Adrenal gland (tissue), 5 donors: ENCODE measurements at regions not wholly inside any gene's neighbourhood (a gene's known extent, or its start where the extent isn't known, plus 50 kb on each side); places are given as distances from the start of the nearest gene placed in this dataset.

Experiments
- CTCF ChIP-seq, 6 experiments: fragments of 450-650 bp in 4 of 6; fragments of 200-600 bp in 2 of 6; sonication (generic) in 1 of 6; IDR thresholded peaks; 1 replicate in 5 of 6; 2 replicates in 1 of 6; pipeline versions ENCODE4 v1.5.1 to v1.8.0; 2016 to 2021; ENCODE audit warnings: antibody characterized with exemption in 6 of 6, mild to moderate bottlenecking in 2 of 6, moderate library complexity in 1 of 6
- POLR2A ChIP-seq, 2 donors: fragments of 450-650 bp; IDR thresholded peaks; one replicate each; pipeline ENCODE4 v1.6.1; 2017; ENCODE audit warnings: antibody characterized with exemption in 2 of 2, mild to moderate bottlenecking in 2 of 2, moderate library complexity in 1 of 2
- donor health status: DM: no; HTN: no; CAD: no.

GRCh38 chr18:8910843-8911242, 191.7 kb upstream of the NDUFV2 start:
- TF ChIP-seq POLR2A (IDR thresholded peaks at IDR 0.05) (no peak), CTCF (IDR thresholded peaks at IDR 0.05) (no peak)
